Heart left ventricle (tissue), 16 donors: ENCODE measurements at regions not wholly inside any gene's neighbourhood (a gene's known extent, or its start where the extent isn't known, plus 50 kb on each side); places are given as distances from the start of the nearest gene placed in this dataset.

Experiments used
- ATAC-seq, 4 donors: fragments of 200-7000 bp; cut with Tn5 transposase; one replicate each; pipeline ENCODE4 v1.9.1; 2020 to 2022; ENCODE audit warnings: moderate library complexity in 4 of 4, mild to moderate bottlenecking in 3 of 4, moderate number of reproducible peaks in 1 of 4
- DNase-seq, 5 donors: peaks; one replicate each; pipeline ENCODE4 v3.0.0-alpha.2; 2020
- H3K27ac ChIP-seq, 12 donors: fragments of 200-600 bp; sonication (generic) in 4 of 12; one replicate each; pipeline versions ENCODE4 v1.5.0 to v1.8.0; 2016 to 2022; ENCODE audit warnings: mild to moderate bottlenecking in 2 of 12
- H3K27me3 ChIP-seq, 9 donors: fragments of 200-600 bp; sonication (generic) in 2 of 9; one replicate each; pipeline versions ENCODE4 v1.5.1 to v1.8.0; 2016 to 2022; ENCODE audit warnings: mild to moderate bottlenecking in 3 of 9
- H3K36me3 ChIP-seq, 9 donors: fragments of 200-600 bp; sonication (generic) in 2 of 9; one replicate each; pipeline versions ENCODE4 v1.5.0 to v1.8.0; 2018 to 2022; ENCODE audit warnings: mild to moderate bottlenecking in 2 of 9
- H3K4me1 ChIP-seq, 12 donors: fragments of 200-600 bp; sonication (generic) in 4 of 12; one replicate each; pipeline versions ENCODE4 v1.5.0 to v1.8.0; 2016 to 2022; ENCODE audit warnings: mild to moderate bottlenecking in 3 of 12
- H3K4me3 ChIP-seq, 12 donors: fragments of 200-600 bp; sonication (generic) in 4 of 12; one replicate each; pipeline versions ENCODE4 v1.5.0 to v1.8.0; 2017 to 2022; ENCODE audit warnings: mild to moderate bottlenecking in 9 of 12, moderate library complexity in 4 of 12
- H3K9me3 ChIP-seq, 12 donors: fragments of 200-600 bp; sonication (generic) in 4 of 12; one replicate each; pipeline versions ENCODE4 v1.5.0 to v1.8.0; 2016 to 2022; ENCODE audit warnings: mild to moderate bottlenecking in 1 of 12
- CTCF ChIP-seq, 12 donors: fragments of 200-600 bp; sonication (generic) in 4 of 12; IDR thresholded peaks; one replicate each; pipeline versions ENCODE4 v1.5.0 to v1.8.0; 2018 to 2022; ENCODE audit warnings: antibody characterized with exemption in 12 of 12, mild to moderate bottlenecking in 5 of 12
- POLR2A ChIP-seq, 2 donors: fragments of 450-650 bp; IDR thresholded peaks; one replicate each; pipeline ENCODE4 v1.6.1; 2017; ENCODE audit warnings: antibody characterized with exemption in 2 of 2, mild to moderate bottlenecking in 2 of 2, moderate library complexity in 2 of 2
- WGBS, 4 donors: extraction: QIAGEN DNeasy Blood & Tissue Kit in 2 of 4; methylation state at CpG; one replicate each; pipeline versions ENCODE4 v1.1.5 to v1.1.7; 2013 to 2018; 5-methylcytosine and 5-hydroxymethylcytosine counted together
- intact Hi-C, 10 donors: fragments of 100-400 bp; cut with DNase I; formaldehyde crosslinking; loops; one replicate each; pipeline versions ENCODE4 v1.11.1 to v1.14.2; 2022
- donor health status: ischemic (EF 13 %, LVEDD 7.1; RV severe dilation, severe dysfunction).
- donor health status: healthy with polysubstance abuse.
- donor health status: DM: no; HTN: yes; CAD: no.
- donor health status: DM: no; HTN: no; CAD: no.
- donor health status: ischemic (EF 25% LVEDD 6.9; RV normal size, moderate dysfunction).
- donor health status: ischemic (EF 25% LVEDD 5.7; RV mildly dilated, moderate dysfunction).
- donor health status: healthy.
- donor health status: DM: yes; HTN: yes; CAD: no.
- donor health status: ischemic (EF 35%, LVEDD 5.7; RV mildly dilated, moderate dysfunction).
- donor health status: nonischemic (EF 11% LVEDD 7.7; RV severe dilation, severe dysfunction).
- donor health status: DM: yes; HTN: yes; CAD: no.
- donor health status: PGD.
- donor health status: ischemic (EF 29% LVEDD 5.4; RV normal size, mild dysfunction).
- donor health status: nonischemic (EF 23%, LVEDD 6.1; RV moderate dilation, normal function).

- ATAC-seq (no peak), DNase-seq (no peak)
- H3K4me3 ChIP-seq: no peak overlapping the region
- H3K9me3 ChIP-seq: no peaks in the 10 kb centered on the region
- TF ChIP-seq CTCF (IDR thresholded peaks at IDR 0.05): no peak
- TF ChIP-seq POLR2A (IDR thresholded peaks at IDR 0.05): no peak
- intact Hi-C loops: loop anchor here in 1 of 10 donors (10.0 kb wide), 1 partner anchor 230 kb away; the partner anchor contains the start of gene GUCY1A1
- H3K36me3 ChIP-seq: no peaks in the 10 kb centered on the region
- H3K27me3 ChIP-seq: no peaks in the 10 kb centered on the region
- no peaks in the 10 kb centered on the region for H3K4me1 ChIP-seq
- 84 to 88% (median 87%) methylated on average over 3 of the region's 3 CpGs for WGBS, 4 donors
- no peak overlapping the region for H3K27ac ChIP-seq
These were observed 58.1 kb upstream of the MAP9 start for GRCh38 chr4:155434904-155435303.

- WGBS, 4 donors: 71 to 84% (median 76%) methylated on average over 1 of the region's 1 CpG
- Histone ChIP-seq H3K27me3 (no peaks in the 10 kb centered on the region), H3K27ac (no peak overlapping the region), H3K9me3 (no peaks in the 10 kb centered on the region), H3K36me3 (no peaks in the 10 kb centered on the region), H3K4me3 (no peak overlapping the region), H3K4me1 (no peaks in the 10 kb centered on the region)
- ATAC-seq: no peak
- DNase-seq: no peak
- intact Hi-C loops: loop anchor here in 1 of 10 donors (10.0 kb wide), 1 partner anchor 230 kb away; the partner anchor contains the start of gene GUCY1A1
- no peak for TF ChIP-seq POLR2A (IDR thresholded peaks at IDR 0.05)
- TF ChIP-seq CTCF (IDR thresholded peaks at IDR 0.05): no peak
These were observed 57.6 kb upstream of the MAP9 start for GRCh38 chr4:155434366-155434765.

GRCh38 chr4:155433636-155434360, 57.0 kb upstream of the MAP9 start:
- ATAC-seq (no peak), DNase-seq (no peak)
- intact Hi-C loops: loop anchor here in 1 of 10 donors (10.0 kb wide), 1 partner anchor 231 kb away; the partner anchor contains the start of gene GUCY1A1
- Histone ChIP-seq H3K4me3 (no peak overlapping the region), H3K27ac (no peak overlapping the region), H3K9me3 (no peaks in the 10 kb centered on the region), H3K27me3 (no peaks in the 10 kb centered on the region), H3K4me1 (no peaks in the 10 kb centered on the region), H3K36me3 (no peaks in the 10 kb centered on the region)
- TF ChIP-seq CTCF (IDR thresholded peaks at IDR 0.05) (no peak), POLR2A (IDR thresholded peaks at IDR 0.05) (no peak)
- WGBS, 4 donors: 69 to 80% (median 76%) methylated on average over 2 of the region's 2 CpGs

GRCh38 chr4:155430895-155431795, 54.4 kb upstream of the MAP9 start:
- H3K36me3 ChIP-seq: no peaks in the 10 kb centered on the region
- intact Hi-C loops: loop anchor here in 1 of 10 donors (10.0 kb wide), 1 partner anchor 234 kb away; the partner anchor contains the start of gene GUCY1A1
- peaks cover 0 to 10% (median 0%) of the 10 kb centered on the region in 12 donors for H3K9me3 ChIP-seq
- H3K27me3 ChIP-seq: no peaks in the 10 kb centered on the region
- no peak overlapping the region for H3K27ac ChIP-seq
- no peak for DNase-seq
- ATAC-seq: no peak
- no peak overlapping the region for H3K4me3 ChIP-seq
- no peak for TF ChIP-seq POLR2A (IDR thresholded peaks at IDR 0.05)
- no peak for TF ChIP-seq CTCF (IDR thresholded peaks at IDR 0.05)
- H3K4me1 ChIP-seq: peaks cover 0 to 12% (median 0%) of the 10 kb centered on the region in 12 donors
- WGBS, 4 donors: 56 to 65% (median 59%) methylated on average over 2 of the region's 2 CpGs
